CD14-positive monocyte (primary cell): ENCODE measurements at regions not wholly inside any gene's neighbourhood (a gene's known extent, or its start where the extent isn't known, plus 50 kb on each side); places are given as distances from the start of the nearest gene placed in this dataset.

ENCODE experiments used
- DNase-seq, 3 donors: peaks; one replicate each; pipeline ENCODE4 v3.0.0-alpha.2; 2011 to 2022
- H2AFZ ChIP-seq: 2 replicates; pipeline ENCODE4 v1.6.0; 2012; ENCODE audit warnings: mild to moderate bottlenecking, low read depth, low read length, inconsistent platforms; ENCODE audit not compliant: insufficient read depth, poor library complexity, severe bottlenecking
- H3K27ac ChIP-seq, 2 donors: 1 replicate in 1 of 2; 2 replicates in 1 of 2; pipeline ENCODE4 v1.5.1; 2012 to 2013; ENCODE audit warnings: low read length in 2 of 2, control low read depth in 1 of 2, inconsistent platforms in 1 of 2, low read depth in 1 of 2, mild to moderate bottlenecking in 1 of 2
- H3K27me3 ChIP-seq, 2 donors: one replicate each; pipeline versions ENCODE4 v1.6.0 to v1.6.1; 2011 to 2013; ENCODE audit warnings: low read length in 2 of 2; ENCODE audit not compliant: control insufficient read depth in 2 of 2, insufficient read depth in 2 of 2
- H3K36me3 ChIP-seq, 2 donors: replicated peaks in 1 of 2; 1 replicate in 1 of 2; 2 replicates in 1 of 2; pipeline versions ENCODE4 v1.5.1 to v1.6.1; 2012 to 2013; ENCODE audit warnings: low read length in 2 of 2, control low read depth in 1 of 2, inconsistent platforms in 1 of 2, mild to moderate bottlenecking in 1 of 2; ENCODE audit not compliant: insufficient read depth in 2 of 2, control insufficient read depth in 1 of 2
- H3K4me1 ChIP-seq, 2 donors: 1 replicate in 1 of 2; 2 replicates in 1 of 2; pipeline versions ENCODE4 v1.5.1 to v1.6.1; 2012 to 2013; ENCODE audit warnings: low read length in 2 of 2, control low read depth in 1 of 2, inconsistent platforms in 1 of 2, mild to moderate bottlenecking in 1 of 2, moderate library complexity in 1 of 2; ENCODE audit not compliant: insufficient read depth in 2 of 2, control insufficient read depth in 1 of 2
- H3K4me2 ChIP-seq: replicated peaks from 2 replicates; pipeline ENCODE3; 2012; ENCODE audit warnings: low read length, moderate library complexity, mild to moderate bottlenecking; ENCODE audit not compliant: poor library complexity, severe bottlenecking; ENCODE audit errors: extremely low read depth
- H3K4me3 ChIP-seq, 3 experiments: fragments of 200-600 bp in 1 of 3; sonication (generic) in 1 of 3; replicated peaks in 1 of 3; 1 replicate in 2 of 3; 2 replicates in 1 of 3; pipeline ENCODE4 v1.5.1; 2011 to 2013; ENCODE audit warnings: low read length in 3 of 3, mild to moderate bottlenecking in 3 of 3, control low read depth in 2 of 3, low read depth in 2 of 3, inconsistent platforms in 1 of 3, moderate library complexity in 1 of 3
- H3K79me2 ChIP-seq: 2 replicates; pipeline ENCODE4 v1.6.0; 2012; ENCODE audit warnings: mild to moderate bottlenecking, control low read depth, inconsistent platforms, low read length, moderate library complexity; ENCODE audit not compliant: insufficient read depth
- H3K9ac ChIP-seq: 2 replicates; pipeline ENCODE4 v1.6.0; 2017; ENCODE audit warnings: low read length, mild to moderate bottlenecking; ENCODE audit not compliant: insufficient read depth, poor library complexity, severe bottlenecking
- H3K9me3 ChIP-seq, 2 donors: replicated peaks in 1 of 2; 1 replicate in 1 of 2; 2 replicates in 1 of 2; pipeline versions ENCODE4 v1.5.1 to v1.6.1; 2012 to 2013; ENCODE audit warnings: low read length in 2 of 2, control low read depth in 1 of 2; ENCODE audit not compliant: control insufficient read depth in 1 of 2, insufficient read depth in 1 of 2
- H4K20me1 ChIP-seq: 2 replicates; pipeline ENCODE4 v1.6.0; 2012; ENCODE audit warnings: mild to moderate bottlenecking, low read length, control low read depth, moderate library complexity; ENCODE audit not compliant: insufficient read depth
- H3K27ac Mint-ChIP-seq, 7 donors: one replicate each; pipeline ENCODE4 v1.8.0; 2020; ENCODE audit warnings: mild to moderate bottlenecking in 7 of 7, mixed read lengths in 7 of 7, moderate library complexity in 6 of 7, inconsistent platforms in 2 of 7
- H3K27me3 Mint-ChIP-seq, 3 donors: one replicate each; pipeline ENCODE4 v1.8.0; 2021 to 2022; ENCODE audit warnings: low read depth in 3 of 3, mild to moderate bottlenecking in 3 of 3, mixed read lengths in 3 of 3, moderate library complexity in 3 of 3, inconsistent platforms in 1 of 3
- H3K36me3 Mint-ChIP-seq, 2 donors: one replicate each; pipeline ENCODE4 v1.8.0; 2020; ENCODE audit warnings: mixed read lengths in 2 of 2, inconsistent platforms in 1 of 2, mild to moderate bottlenecking in 1 of 2
- H3K4me1 Mint-ChIP-seq: one replicate; pipeline ENCODE4 v1.8.0; 2020; ENCODE audit warnings: mild to moderate bottlenecking, mixed read lengths
- H3K4me3 Mint-ChIP-seq, 2 donors: one replicate each; pipeline ENCODE4 v1.8.0; 2020; ENCODE audit warnings: mild to moderate bottlenecking in 2 of 2, mixed read lengths in 2 of 2, moderate library complexity in 1 of 2
- H3K9me3 Mint-ChIP-seq, 7 donors: one replicate each; pipeline ENCODE4 v1.8.0; 2020 to 2022; ENCODE audit warnings: mixed read lengths in 7 of 7, mild to moderate bottlenecking in 6 of 7, moderate library complexity in 6 of 7, inconsistent platforms in 2 of 7
- CTCF ChIP-seq: fragments of 200-600 bp; IDR thresholded peaks from one replicate; pipeline ENCODE4 v1.8.0; 2022; ENCODE audit warnings: antibody characterized with exemption, mild to moderate bottlenecking
- WGBS: methylation state at CpG from one replicate; pipeline ENCODE4 v1.1.5; 2013; ENCODE audit warnings: missing lambda C conversion rate; ENCODE audit not compliant: insufficient coverage; 5-methylcytosine and 5-hydroxymethylcytosine counted together
- intact Hi-C, 2 donors: fragments of 100-400 bp; cut with micrococcal nuclease; formaldehyde crosslinking; loops; one replicate each; pipeline versions ENCODE4 v1.15.0 to v1.15.1; 2023

GRCh38 chr20:51335329-51335841 is 207.1 kb downstream of the NFATC2 start:
- Histone ChIP-seq H3K9me3 (no peaks in the 10 kb centered on the region), H3K79me2 (no peaks in the 10 kb centered on the region), H2AFZ (no peak overlapping the region), H3K9ac (no peak overlapping the region), H3K36me3 (no peaks in the 10 kb centered on the region), H3K4me3 (no peak overlapping the region), H3K27ac (no peak overlapping the region), H3K27me3 (no peaks in the 10 kb centered on the region), H4K20me1 (no peaks in the 10 kb centered on the region), H3K4me1 (no peaks in the 10 kb centered on the region), H3K4me2 (no peak overlapping the region)
- WGBS, result 96% methylated on average over 5 of the region's 8 CpGs
- intact Hi-C loops, result no loop called here
- Mint-ChIP-seq H3K27me3 (peaks cover 2 to 9% (median 3%) of the 10 kb centered on the region in 3 donors), H3K4me3 (no peak overlapping the region), H3K4me1 (no peaks in the 10 kb centered on the region), H3K36me3 (no peaks in the 10 kb centered on the region), H3K27ac (no peak overlapping the region), H3K9me3 (peaks cover 0 to 2% (median 0%) of the 10 kb centered on the region in 7 donors)
- TF ChIP-seq CTCF, result no peak
- no peak for DNase-seq

- Histone ChIP-seq H3K4me1 (no peaks in the 10 kb centered on the region), H3K9ac (no peak overlapping the region), H3K79me2 (no peaks in the 10 kb centered on the region), H3K36me3 (no peaks in the 10 kb centered on the region), H3K27me3 (no peaks in the 10 kb centered on the region), H3K4me3 (no peak overlapping the region), H3K27ac (no peak overlapping the region), H2AFZ (no peak overlapping the region), H3K9me3 (no peaks in the 10 kb centered on the region), H3K4me2 (no peak overlapping the region), H4K20me1 (no peaks in the 10 kb centered on the region)
- Mint-ChIP-seq H3K36me3 (no peaks in the 10 kb centered on the region), H3K4me3 (no peak overlapping the region), H3K4me1 (no peaks in the 10 kb centered on the region), H3K9me3 (peaks cover 0 to 2% (median 0%) of the 10 kb centered on the region in 7 donors), H3K27me3 (peaks cover 2 to 7% (median 3%) of the 10 kb centered on the region in 3 donors), H3K27ac (no peak overlapping the region)
- DNase-seq, result no peak
- intact Hi-C loops, result no loop called here
- 88% methylated on average over 9 of the region's 9 CpGs for WGBS
- TF ChIP-seq CTCF, result no peak
Measured at GRCh38 chr20:51334609-51335008, 207.9 kb downstream of the NFATC2 start.
